Activated CD4-positive, alpha-beta T cell treated with anti-CD3 and anti-CD28 coated beads for 36 hours (primary cell): ENCODE measurements at regions not wholly inside any gene's neighbourhood (a gene's known extent, or its start where the extent isn't known, plus 50 kb on each side); places are given as distances from the start of the nearest gene placed in this dataset.

Experiments
- ATAC-seq: fragments of 200-7000 bp; cut with Tn5 transposase; one replicate; pipeline ENCODE4 v1.10.0; 2021; ENCODE audit warnings: mild to moderate bottlenecking, moderate library complexity
- CTCF ChIA-PET: fragments of 350-600 bp; sonication (Branson Sonifier 250); formaldehyde crosslinking; loops from one replicate; lab custom pipeline; 2021; ENCODE audit warnings: antibody characterized with exemption; lab: Charles Lee
- POLR2A ChIA-PET: fragments of 350-600 bp; sonication (Branson Sonifier 250); formaldehyde crosslinking; loops from one replicate; lab custom pipeline; 2021; ENCODE audit warnings: antibody characterized with exemption, inconsistent platforms; lab: Charles Lee
- DNase-seq: peaks from one replicate; pipeline ENCODE4 v3.0.0-alpha.2; 2020
- H3K27ac Mint-ChIP-seq: one replicate; pipeline ENCODE4 v1.8.0; 2021; ENCODE audit warnings: mixed read lengths
- H3K27me3 Mint-ChIP-seq: one replicate; pipeline ENCODE4 v1.8.0; 2021; ENCODE audit warnings: mixed read lengths
- H3K36me3 Mint-ChIP-seq: one replicate; pipeline ENCODE4 v1.8.0; 2021; ENCODE audit warnings: low read depth, mixed read lengths
- H3K4me1 Mint-ChIP-seq: one replicate; pipeline ENCODE4 v1.8.0; 2021; ENCODE audit warnings: mixed read lengths
- H3K4me3 Mint-ChIP-seq: one replicate; pipeline ENCODE4 v1.8.0; 2021; ENCODE audit warnings: mild to moderate bottlenecking, moderate library complexity, mixed read lengths
- H3K9me3 Mint-ChIP-seq: one replicate; pipeline ENCODE4 v1.8.0; 2021; ENCODE audit warnings: low read depth, mixed read lengths
- intact Hi-C, 2 experiments: fragments of 100-400 bp; cut with DNase I in 1 of 2; cut with micrococcal nuclease in 1 of 2; formaldehyde crosslinking; loops; one replicate each; pipeline versions ENCODE4 v1.14.2 to v1.15.1; 2022 to 2024; cut with DNase I, micrococcal nuclease

GRCh38 chr3:78221796-78222195 is 1181.9 kb downstream of the ROBO2 start:
- H3K4me1 Mint-ChIP-seq = no peaks in the 10 kb centered on the region
- CTCF ChIA-PET = no interaction called here
- intact Hi-C loops = no loop called here

DNA sequence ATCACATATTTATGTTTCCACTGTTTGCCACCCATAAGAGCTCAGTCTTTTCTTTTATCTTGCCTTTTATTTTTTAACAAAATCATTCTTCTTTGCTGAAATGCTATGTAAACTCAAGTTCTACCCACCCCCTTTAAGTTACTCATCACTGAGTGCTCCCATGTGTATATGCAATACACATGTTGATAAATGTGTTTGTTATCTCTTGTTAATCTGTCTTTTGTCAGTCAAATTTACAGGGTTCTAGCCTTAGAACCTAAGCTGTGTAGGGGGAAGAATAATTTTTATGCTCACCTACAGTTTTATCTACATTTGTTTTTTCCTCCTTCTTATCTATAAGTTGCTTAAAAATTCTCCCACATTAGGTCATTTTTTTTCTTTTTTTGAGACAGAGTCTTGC is 1195.9 kb downstream of the ROBO2 start:
- ChIA-PET POLR2A (no interaction called here), CTCF (no interaction called here)
- intact Hi-C loops = no loop called here
- Mint-ChIP-seq H3K36me3 (no peaks in the 10 kb centered on the region), H3K27me3 (no peaks in the 10 kb centered on the region), H3K27ac (no peak overlapping the region), H3K4me1 (no peaks in the 10 kb centered on the region), H3K9me3 (peaks cover 7% of the 10 kb centered on the region), H3K4me3 (no peak overlapping the region)
- no peak for ATAC-seq
- no peak for DNase-seq

More at GRCh38 chr3:78221796-78222195, 1181.9 kb downstream of the ROBO2 start:
- Mint-ChIP-seq H3K27me3 (no peaks in the 10 kb centered on the region), H3K36me3 (no peaks in the 10 kb centered on the region), H3K4me3 (no peak overlapping the region), H3K27ac (no peak overlapping the region), H3K9me3 (peaks cover 17% of the 10 kb centered on the region)
- DNase-seq (no peak), ATAC-seq (no peak)
- POLR2A ChIA-PET = no interaction called here

DNA sequence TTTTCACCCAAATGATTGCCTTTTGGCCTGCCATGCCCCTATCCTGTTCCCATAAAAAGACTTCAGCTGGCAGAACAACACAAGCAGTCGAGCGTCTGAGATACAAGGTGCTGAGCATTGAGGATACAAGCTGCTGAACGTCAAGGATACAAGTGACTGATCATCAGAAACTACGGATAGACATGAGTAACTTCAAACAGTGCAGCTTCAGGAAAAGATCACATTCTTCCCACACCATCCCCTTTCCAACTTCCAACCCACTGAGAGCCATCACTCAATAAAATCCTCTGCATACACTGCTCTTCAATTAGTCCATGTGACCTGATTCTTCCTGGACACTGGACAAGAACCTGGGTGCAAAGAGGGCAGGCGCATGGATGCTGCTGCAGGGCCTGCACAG is 1198.9 kb downstream of the ROBO2 start:
- intact Hi-C loops = no loop called here
- H3K9me3 Mint-ChIP-seq = peaks cover 10% of the 10 kb centered on the region

GRCh38 chr3:78242724-78243123 is 1202.8 kb downstream of the ROBO2 start:
- Mint-ChIP-seq H3K27me3 (no peaks in the 10 kb centered on the region), H3K4me3 (no peak overlapping the region), H3K27ac (no peak overlapping the region), H3K4me1 (no peaks in the 10 kb centered on the region), H3K9me3 (peaks cover 10% of the 10 kb centered on the region), H3K36me3 (no peaks in the 10 kb centered on the region)
- DNase-seq (no peak), ATAC-seq (no peak)
- intact Hi-C loops = no loop called here
- ChIA-PET POLR2A (no interaction called here), CTCF (no interaction called here)

More for the DNA sequence above, 1198.9 kb downstream of the ROBO2 start:
- no peak for ATAC-seq
- no peaks in the 10 kb centered on the region for H3K27me3 Mint-ChIP-seq
- no peak for DNase-seq
- H3K36me3 Mint-ChIP-seq = no peaks in the 10 kb centered on the region
- ChIA-PET CTCF (no interaction called here), POLR2A (no interaction called here)
- no peak overlapping the region for H3K27ac Mint-ChIP-seq
- no peaks in the 10 kb centered on the region for H3K4me1 Mint-ChIP-seq
- no peak overlapping the region for H3K4me3 Mint-ChIP-seq

DNA sequence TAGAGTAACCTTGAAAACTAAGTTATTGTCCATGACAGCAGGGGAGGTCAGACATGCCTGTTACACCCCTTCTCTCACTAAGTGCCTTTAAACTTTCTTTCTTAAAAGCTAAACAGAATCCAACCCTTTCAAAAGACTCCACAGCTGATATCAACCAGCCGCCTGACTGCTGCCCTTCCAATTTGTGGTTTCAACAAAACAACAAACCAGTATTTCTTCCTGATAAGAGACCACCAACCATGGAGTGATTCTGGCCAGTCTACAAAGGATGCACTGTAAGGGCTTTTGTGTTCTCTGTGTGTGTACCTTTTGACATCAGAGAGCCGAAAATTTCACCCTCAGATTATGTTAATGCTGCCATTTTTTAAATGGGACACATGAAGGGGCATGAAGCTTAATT is 1204.2 kb downstream of the ROBO2 start:
- no peaks in the 10 kb centered on the region for H3K27me3 Mint-ChIP-seq
- H3K4me3 Mint-ChIP-seq = no peak overlapping the region
- POLR2A ChIA-PET = no interaction called here
- DNase-seq (no peak), ATAC-seq (no peak)
- no peaks in the 10 kb centered on the region for H3K36me3 Mint-ChIP-seq
- H3K9me3 Mint-ChIP-seq = peaks cover 9% of the 10 kb centered on the region
- intact Hi-C loops = no loop called here
- H3K4me1 Mint-ChIP-seq = no peaks in the 10 kb centered on the region
- CTCF ChIA-PET = no interaction called here
- H3K27ac Mint-ChIP-seq = no peak overlapping the region

- intact Hi-C loops = no loop called here
- Mint-ChIP-seq H3K27ac (no peak overlapping the region), H3K27me3 (no peaks in the 10 kb centered on the region), H3K4me1 (no peaks in the 10 kb centered on the region), H3K36me3 (no peaks in the 10 kb centered on the region), H3K4me3 (no peak overlapping the region), H3K9me3 (peaks cover 10% of the 10 kb centered on the region)
- POLR2A ChIA-PET = no interaction called here
- DNase-seq = no peak
- CTCF ChIA-PET = interaction anchor here (0.6 kb wide), 1 partner anchor 37 kb away, joined by 3 read pairs; no protein-coding TSS in a partner anchor
- no peak for ATAC-seq
Measured at GRCh38 chr3:78249294-78249693, 1209.4 kb downstream of the ROBO2 start.

- Mint-ChIP-seq H3K4me3 (no peak overlapping the region), H3K36me3 (no peaks in the 10 kb centered on the region), H3K27me3 (no peaks in the 10 kb centered on the region), H3K9me3 (peaks cover 10% of the 10 kb centered on the region), H3K27ac (no peak overlapping the region), H3K4me1 (no peaks in the 10 kb centered on the region)
- POLR2A ChIA-PET = no interaction called here
- DNase-seq (no peak), ATAC-seq (no peak)
- CTCF ChIA-PET = no interaction called here
- intact Hi-C loops = no loop called here
Measured at GRCh38 chr3:78253860-78254259, 1214.0 kb downstream of the ROBO2 start.

- Mint-ChIP-seq H3K9me3 (peaks cover 6% of the 10 kb centered on the region), H3K27me3 (no peaks in the 10 kb centered on the region), H3K4me1 (no peaks in the 10 kb centered on the region), H3K27ac (no peak overlapping the region), H3K4me3 (no peak overlapping the region), H3K36me3 (no peaks in the 10 kb centered on the region)
- no peak for DNase-seq
- intact Hi-C loops = no loop called here
- ChIA-PET CTCF (interaction anchor here (0.6 kb wide), 1 partner anchor 344 kb away, joined by 3 read pairs; no protein-coding TSS in a partner anchor), POLR2A (no interaction called here)
- ATAC-seq = no peak
Measured at GRCh38 chr3:78255403-78255802, 1215.5 kb downstream of the ROBO2 start.

- no peaks in the 10 kb centered on the region for H3K27me3 Mint-ChIP-seq
- no peak for DNase-seq
- ATAC-seq = no peak
- no peaks in the 10 kb centered on the region for H3K36me3 Mint-ChIP-seq
- H3K27ac Mint-ChIP-seq = no peak overlapping the region
- no peaks in the 10 kb centered on the region for H3K4me1 Mint-ChIP-seq
- H3K4me3 Mint-ChIP-seq = no peak overlapping the region
- ChIA-PET CTCF (no interaction called here), POLR2A (no interaction called here)
- H3K9me3 Mint-ChIP-seq = peaks cover 3% of the 10 kb centered on the region
- intact Hi-C loops = no loop called here
Measured at GRCh38 chr3:78256123-78256522, 1216.2 kb downstream of the ROBO2 start.

- intact Hi-C loops = no loop called here
- Mint-ChIP-seq H3K4me1 (no peaks in the 10 kb centered on the region), H3K36me3 (no peaks in the 10 kb centered on the region), H3K4me3 (no peak overlapping the region), H3K27ac (no peak overlapping the region), H3K9me3 (peaks cover 2% of the 10 kb centered on the region), H3K27me3 (no peaks in the 10 kb centered on the region)
- ATAC-seq = no peak
- CTCF ChIA-PET = no interaction called here
- DNase-seq = no peak
- POLR2A ChIA-PET = no interaction called here
Measured at GRCh38 chr3:78257951-78258530, 1218.1 kb downstream of the ROBO2 start.

DNA sequence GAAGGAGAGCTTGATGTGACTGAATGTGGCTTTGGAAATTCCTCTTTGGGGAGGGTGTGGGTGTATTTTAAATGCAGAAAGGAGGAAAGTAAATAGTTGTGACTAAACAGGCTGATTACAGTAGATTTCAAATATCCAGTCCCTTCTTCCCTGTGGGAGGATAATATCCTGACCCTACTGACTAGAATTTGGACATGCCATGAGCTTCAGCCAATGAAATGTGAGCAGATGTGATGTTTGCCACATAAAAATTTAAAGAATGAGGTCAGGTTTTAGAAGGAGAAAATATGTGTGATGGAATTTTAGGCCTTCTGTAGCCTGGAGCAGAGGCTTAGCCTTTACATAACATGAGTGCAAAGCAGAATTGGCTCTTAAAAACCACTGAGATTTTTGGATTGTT is 1218.9 kb downstream of the ROBO2 start:
- Mint-ChIP-seq H3K27me3 (no peaks in the 10 kb centered on the region), H3K9me3 (peaks cover 2% of the 10 kb centered on the region), H3K27ac (no peak overlapping the region), H3K4me3 (no peak overlapping the region), H3K4me1 (no peaks in the 10 kb centered on the region), H3K36me3 (no peaks in the 10 kb centered on the region)
- ChIA-PET CTCF (no interaction called here), POLR2A (no interaction called here)
- DNase-seq = no peak
- intact Hi-C loops = no loop called here
- ATAC-seq = no peak

DNA sequence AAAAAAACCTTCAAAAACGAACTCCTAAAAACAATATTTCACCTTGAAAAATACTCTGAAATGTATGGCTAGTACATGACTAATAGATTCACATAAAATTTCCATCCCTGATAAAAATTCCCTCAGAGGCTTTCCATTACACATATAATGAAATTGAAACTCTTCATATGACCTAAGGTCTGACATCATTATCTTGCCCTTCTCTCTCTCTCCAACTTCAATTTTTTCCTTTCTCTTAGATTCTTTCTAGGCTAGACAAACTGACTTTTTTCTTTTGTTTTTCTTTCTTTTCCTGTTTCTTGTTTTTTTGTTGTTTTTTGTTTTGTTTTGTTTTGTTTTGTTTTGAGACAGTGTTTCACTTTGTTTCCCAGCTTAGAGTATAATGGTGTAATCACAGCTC is 1220.5 kb downstream of the ROBO2 start:
- intact Hi-C loops = no loop called here
- ChIA-PET CTCF (no interaction called here), POLR2A (no interaction called here)
- Mint-ChIP-seq H3K36me3 (no peaks in the 10 kb centered on the region), H3K4me3 (no peak overlapping the region), H3K9me3 (peaks cover 10% of the 10 kb centered on the region), H3K27me3 (no peaks in the 10 kb centered on the region), H3K4me1 (no peaks in the 10 kb centered on the region), H3K27ac (no peak overlapping the region)
- DNase-seq (no peak), ATAC-seq (no peak)
